GM21737 (cell line): ENCODE measurements at regions not wholly inside any gene's neighbourhood (a gene's known extent, or its start where the extent isn't known, plus 50 kb on each side); places are given as distances from the start of the nearest gene placed in this dataset.
"Not testable (repeated sequence)": the region's sequence is repeated elsewhere in the genome, so short reads cannot be mapped to it uniquely, and the experiment has no call there.

Source experiments
- ATAC-seq: cut with Tn5 transposase; IDR thresholded peaks from one replicate; pipeline ENCODE4 v1.9.1; 2021; ENCODE audit warnings: mild to moderate bottlenecking, moderate library complexity; ENCODE audit not compliant: unreplicated experiment

DNA sequence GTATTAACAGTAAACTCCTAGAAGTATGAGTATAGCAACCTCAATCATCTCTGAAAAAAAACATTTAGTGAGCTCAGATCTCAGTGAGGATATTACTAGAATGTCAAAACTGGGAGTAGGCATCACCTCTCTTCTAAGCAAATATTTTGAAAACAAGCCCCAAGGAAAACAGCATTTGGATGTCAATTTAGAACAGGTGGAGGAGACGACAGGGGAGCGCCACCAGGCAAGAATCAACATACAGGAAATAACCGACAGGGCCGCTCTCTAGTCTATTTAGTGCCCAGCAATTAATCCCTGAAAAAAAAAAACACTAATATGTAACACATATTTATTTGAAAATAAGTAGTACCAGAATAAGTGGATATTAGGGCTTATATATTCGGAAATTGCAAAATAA lies 940.3 kb upstream of the ADGRL3 start:
- no peak for ATAC-seq

DNA sequence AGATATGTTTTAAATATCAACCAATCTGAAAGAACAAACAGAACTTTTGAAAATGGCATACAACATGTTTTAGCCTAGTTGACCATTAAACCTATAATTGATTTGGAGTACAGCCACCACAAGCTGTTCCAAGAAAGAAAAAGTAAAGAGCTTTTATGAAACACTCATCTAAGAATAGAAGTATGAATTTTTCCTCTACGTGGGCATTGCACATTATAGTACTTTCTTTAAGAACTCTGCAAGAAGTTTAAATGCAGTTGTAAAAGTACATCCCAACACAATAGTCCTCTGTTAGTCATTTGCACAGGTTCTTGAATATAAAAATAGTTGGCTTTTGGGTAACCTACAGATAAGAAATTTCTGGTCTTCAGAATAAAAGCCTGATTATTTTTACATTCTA lies 933.6 kb upstream of the ADGRL3 start:
- ATAC-seq: no peak

DNA sequence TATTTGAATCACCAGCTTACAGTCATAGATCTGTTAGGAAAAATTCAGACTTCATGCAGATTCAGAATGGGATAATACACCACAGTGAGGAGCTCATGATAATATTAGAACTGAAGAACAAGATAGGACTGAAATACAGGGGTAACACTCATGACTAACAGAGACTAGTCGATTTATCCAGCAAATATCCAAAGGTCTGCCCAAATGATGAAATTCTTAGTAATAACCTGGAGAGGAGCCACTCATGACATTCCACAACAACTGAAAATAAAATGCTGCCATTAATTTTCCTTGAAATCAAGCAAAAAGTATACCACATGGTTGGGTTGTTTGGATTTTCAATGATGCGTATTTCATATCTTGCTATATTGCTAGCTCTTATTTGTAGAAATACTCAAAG lies 903.7 kb upstream of the ADGRL3 start:
- no peak for ATAC-seq

DNA sequence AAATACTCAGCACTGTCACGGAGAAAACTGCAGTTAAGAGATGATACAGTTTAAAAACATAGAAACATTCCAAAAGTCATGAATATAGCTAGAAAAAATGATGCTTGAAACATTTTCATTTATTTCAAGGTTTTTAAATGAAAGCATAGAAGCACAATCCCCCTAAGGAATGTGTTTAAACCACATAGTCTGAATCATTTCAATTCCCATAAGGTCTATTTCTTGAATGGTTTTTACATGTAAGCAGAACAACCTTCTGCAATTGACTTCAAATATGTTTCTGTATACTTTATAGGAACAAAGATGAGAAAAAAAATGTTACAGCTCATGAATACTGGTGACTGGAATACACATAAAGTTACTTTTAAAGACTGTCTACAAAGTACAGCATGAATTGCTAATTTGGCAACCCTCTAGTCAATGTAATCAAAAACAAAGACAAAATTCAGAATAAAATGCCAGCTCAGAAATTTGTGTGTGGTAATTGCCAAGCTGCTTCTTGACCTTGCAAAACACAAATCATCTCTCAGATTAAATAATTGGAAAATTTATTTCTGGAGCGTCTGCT lies 886.4 kb upstream of the ADGRL3 start:
- ATAC-seq: no peak

DNA sequence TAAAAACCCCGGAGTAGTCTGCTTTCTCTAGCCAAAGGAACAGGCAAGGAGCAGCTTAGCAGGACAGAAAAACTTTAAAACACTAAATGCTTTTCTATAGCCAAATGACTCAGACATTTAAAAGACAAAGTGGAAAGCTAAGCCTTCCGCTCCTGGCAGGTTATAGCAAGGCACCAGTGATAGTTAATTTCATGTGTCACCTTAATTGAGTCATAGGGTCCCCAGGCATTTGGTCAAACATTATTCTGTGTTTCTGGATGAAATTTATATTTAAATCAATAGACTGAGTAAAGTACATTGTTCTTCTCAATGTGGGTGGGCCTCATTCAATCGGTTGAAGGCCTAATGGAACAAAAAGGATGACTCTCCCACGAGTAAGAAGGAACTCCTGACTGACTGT lies 885.7 kb upstream of the ADGRL3 start:
- ATAC-seq: no peak

DNA sequence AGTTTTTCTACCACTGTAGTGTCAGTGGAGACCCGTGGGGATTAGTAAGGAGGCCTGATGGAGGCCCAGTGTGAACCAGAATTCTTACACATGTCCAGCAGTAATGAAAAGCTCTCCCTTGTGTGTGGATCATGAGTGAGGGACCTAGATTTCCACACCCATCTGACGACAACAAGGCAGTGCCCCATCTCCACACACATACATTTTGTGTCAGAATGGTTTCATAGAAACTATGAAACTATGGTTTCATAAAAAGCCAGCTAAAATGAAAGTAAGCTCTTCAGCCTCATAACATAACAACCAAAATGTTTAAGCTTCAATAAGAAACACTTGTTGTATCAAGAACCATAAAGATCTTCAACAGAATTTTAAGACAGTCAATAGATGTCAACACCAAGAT lies 884.5 kb upstream of the ADGRL3 start:
- no peak for ATAC-seq

DNA sequence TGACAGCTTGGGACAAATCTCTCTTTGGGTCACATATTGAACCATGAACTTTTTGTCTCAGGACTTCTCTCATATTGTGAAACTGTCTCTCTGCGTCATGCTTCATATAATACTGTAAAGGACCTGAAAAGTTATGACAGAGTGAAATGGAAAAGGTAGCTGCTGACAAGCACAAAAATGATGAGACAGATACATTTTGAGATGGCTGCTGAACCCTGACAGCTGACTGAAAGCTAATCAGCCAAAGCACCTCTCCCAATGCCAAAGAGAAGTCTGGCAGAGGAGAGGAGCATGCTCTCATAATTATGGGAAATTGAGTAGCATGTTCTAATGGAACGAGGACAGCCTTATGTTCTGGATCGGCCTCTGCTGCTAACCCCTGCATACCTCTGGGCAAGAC lies 873.4 kb upstream of the ADGRL3 start:
- ATAC-seq: no peak

DNA sequence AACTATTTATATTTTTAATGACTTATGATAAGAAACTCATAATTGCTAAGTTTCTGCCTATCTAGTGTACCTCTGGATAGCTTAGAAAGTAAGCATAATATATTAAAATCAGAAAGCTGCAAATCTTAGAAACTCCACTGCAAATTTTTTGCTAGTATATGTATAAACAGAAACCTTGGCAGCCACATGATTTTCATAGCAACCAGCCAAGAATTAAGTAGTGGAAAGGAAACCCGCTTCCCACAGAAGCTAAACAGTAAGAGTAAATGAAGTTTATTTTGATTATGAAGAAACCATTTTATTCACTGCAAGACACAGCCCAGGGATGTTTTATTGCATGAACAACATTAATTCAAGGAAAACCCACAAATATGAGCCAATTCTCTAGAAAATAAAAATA lies 872.5 kb upstream of the ADGRL3 start:
- no peak for ATAC-seq

DNA sequence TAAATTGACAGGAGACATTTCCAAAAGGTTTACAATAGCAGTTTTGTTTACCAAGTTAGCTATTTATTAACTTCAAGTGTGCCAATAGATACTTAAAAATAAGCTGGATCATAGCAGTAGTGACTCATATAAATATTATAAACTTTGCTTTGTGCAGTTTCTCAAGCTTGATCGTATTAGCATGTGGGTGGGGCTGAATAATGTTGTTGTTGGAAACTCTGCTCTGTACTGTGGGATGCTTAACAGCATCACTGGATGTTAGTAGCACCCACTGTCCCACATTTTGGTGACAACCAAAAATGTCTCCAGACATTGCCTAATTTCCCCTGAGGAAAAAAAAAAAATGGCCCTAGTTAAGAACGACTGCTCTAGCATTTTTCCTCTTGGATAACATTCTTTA lies 855.2 kb upstream of the ADGRL3 start:
- no peak for ATAC-seq

DNA sequence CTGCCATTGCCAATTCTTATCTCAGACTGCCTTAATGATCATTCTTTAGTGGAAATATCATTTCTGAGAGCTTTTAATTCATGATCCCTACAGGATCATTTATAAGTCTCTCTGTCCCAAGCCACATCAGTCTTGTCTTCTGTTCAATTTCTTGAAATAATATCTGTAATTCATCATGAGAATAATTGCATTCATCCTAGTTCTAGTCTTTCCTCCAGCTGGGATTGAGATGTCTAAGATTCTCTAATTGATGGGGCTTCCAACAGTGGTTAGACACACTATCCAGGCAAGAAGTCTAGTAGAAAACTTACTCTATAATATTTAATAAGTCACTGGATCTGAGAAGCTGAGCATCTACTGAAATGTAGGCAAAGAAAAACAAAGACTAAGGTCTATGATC lies 854.7 kb upstream of the ADGRL3 start:
- no peak for ATAC-seq

DNA sequence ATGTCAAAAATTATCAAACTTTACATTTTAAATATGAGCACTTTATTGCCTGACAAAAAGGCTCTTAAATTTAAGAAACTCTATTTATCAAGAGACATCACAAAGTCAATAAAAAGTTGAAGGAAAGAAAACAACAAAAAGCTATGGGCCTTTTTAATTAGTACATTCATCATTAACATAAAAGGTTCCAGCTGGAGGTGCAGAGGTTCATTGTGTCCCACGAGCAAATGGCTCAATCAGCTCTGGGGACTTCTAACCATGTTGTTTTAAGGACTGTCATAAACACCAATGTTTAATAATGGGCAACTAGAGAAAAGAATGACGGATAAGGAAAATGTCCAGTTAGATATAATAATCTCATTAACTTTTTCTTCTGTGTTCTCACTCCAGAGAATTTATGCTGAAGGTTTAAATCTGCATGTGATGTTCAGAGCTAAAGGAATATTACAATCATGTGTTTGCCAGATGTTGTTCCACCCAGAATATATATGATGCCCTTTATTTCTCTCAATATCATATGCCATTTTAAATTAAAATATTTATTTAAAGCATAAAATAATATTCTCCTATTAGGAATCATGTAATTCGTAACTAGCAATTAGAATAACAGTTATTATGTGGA lies 840.3 kb upstream of the ADGRL3 start:
- ATAC-seq: no peak

DNA sequence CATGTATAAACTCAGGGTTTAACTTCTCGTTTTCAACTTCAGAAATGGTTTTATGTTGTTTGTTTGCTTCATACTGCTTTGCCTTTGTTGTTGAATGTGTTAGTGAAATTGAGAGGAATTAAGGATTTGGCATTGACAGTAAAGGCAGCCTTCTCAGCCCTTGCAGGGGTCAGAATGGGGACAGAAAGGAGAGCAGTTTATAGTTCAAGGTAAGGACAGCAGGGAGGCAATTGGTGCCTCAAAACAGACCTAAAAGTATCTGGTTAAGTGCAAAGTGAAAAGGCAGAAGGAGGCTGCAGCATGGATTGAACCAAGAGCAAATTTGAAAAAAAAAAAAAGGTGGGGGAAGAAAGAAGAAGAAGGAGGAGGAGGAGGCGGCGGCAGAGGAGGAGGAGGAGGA lies 835.0 kb upstream of the ADGRL3 start:
- no peak for ATAC-seq

DNA sequence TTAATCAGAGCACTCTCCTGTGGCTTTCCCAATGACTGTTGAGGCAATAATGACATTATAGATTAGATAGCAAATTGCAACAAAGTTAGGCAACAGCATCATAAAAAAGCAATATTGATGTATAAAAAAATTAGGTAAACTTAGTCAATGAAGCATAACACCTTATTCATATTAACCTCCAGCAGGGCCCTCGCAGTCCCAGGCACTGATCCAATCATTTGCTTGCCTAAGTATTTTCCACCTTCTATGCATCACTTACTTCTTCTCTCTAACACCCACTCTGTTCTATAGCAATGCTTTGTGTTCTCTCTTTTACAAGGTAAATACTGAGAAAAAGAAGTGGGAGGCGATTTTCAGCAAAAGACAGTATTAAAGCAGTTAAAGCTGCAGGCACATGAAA lies 833.5 kb upstream of the ADGRL3 start:
- ATAC-seq: no peak

DNA sequence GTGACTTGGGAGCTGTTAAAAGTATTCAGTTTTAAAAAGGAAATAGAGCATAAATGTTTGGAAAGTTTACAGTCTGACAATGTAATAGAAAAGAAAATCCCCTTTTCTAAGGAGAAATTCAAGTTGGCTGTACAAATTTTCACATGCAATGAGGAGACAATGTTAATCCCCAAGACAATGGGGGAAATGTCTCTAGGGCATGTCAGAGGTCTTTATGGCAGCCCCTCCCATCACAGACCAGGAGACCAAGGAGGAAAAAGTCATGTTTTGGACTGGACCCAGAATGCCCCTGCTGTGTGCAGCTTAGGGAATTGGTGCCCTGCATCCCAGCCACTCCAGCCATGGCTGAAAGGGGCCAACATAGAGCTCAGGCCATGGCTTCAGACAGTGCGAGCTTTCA lies 831.1 kb upstream of the ADGRL3 start:
- ATAC-seq: no peak

DNA sequence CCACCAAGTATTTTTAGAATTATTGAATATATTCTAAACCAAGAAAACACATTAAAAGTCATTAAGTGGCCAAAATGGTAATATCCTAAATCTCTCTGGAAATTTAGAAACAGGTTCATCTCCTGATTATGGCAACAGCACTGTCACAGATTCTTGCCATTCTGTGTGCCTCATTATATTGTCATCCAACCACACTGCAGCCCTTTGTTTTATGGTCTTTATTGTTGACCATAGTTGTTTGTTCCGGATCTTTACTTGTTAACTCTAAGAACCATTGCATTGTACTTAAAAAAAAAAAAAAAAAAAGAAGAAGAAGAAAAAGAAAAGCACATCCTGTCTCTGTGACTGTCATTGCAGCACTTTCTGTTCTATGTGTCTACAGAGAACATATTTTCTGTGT lies 822.1 kb upstream of the ADGRL3 start:
- ATAC-seq: no peak

DNA sequence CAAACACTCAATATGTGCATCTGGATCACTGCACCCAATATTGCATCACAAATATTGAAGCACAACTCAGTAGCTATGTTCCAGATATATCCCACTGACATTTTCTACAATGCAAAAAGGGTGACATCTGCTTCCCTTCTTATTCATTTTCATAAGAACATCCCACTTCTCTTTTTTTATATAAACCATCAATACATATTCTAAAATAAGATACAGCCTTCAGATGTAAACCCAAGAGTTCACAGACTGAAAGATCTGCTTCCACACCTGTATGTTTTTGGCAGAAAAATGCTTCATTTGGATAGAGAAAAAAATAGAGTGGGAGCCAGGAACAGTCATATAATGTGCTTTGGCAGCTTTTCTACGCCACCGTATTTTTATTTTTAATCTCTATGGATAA lies 815.6 kb upstream of the ADGRL3 start:
- ATAC-seq: no peak

DNA sequence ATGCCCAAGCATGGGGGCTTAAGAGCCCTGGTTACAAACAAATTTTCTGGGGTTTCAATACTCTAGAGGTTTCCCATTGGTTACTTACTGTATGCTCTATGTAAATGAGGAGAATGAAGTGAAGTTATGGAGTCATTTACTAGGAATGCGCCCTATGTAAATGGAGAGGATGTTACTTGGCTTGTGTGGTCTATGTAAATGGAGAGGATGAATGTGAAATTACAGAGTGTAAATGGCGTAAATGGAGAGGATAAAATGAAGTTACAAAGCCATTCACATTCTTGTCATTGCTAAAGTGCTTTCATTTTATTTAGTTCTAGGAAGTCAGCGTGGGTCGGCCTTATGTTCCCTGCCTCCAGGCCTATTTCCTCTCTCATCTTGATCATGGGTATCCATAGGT lies 810.5 kb upstream of the ADGRL3 start:
- ATAC-seq: no peak

DNA sequence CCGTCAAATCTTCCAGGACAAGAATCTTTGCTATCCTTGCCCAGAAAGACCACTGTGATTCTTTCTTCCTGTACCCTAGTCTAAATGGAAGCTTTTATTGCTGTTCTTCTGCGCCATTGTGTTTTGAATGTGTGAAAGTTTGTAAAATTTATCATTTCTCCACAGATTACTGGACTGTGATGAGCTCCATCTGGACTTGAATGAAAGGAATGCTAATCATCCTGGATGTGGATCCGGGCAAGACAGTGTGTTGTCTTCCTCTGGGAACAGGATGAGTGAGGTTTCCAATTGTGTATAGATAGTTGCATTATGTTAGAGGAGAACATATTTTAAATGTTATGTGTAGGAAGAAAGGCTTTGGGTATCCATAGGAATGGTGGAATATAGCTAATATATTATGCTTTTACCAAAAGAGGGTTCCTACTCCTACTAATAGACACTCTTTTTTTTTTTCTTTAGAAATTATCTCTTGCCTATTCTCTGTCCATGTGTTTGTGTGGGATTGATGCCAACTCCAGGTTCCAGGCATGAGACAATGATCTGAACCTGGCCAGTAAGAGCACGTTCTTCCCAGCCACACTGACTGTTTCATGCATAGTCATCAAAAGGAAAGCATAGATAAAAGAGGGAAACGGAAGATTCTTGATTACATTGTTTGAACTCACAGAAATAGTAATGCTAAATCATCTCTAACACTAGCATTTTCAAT lies 803.6 kb upstream of the ADGRL3 start:
- no peak for ATAC-seq

DNA sequence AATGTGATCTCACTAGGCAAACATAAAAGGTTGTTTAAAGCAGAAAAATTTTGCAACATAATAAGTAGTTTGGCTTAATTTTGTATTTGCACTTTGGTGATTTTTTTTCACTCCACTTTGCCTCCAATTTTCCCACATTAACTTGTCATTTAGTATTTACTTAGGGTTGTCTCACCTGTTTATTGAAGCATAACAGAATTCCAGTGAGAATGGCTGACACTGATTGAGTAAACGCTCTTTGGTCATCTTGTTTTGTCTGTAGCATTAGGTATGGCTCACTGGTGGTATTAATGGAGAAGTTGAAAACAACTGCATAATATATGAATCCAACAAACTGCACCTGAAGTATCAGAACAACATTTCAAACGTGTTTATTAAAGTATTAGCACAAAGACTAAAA lies 799.5 kb upstream of the ADGRL3 start:
- ATAC-seq: no peak

DNA sequence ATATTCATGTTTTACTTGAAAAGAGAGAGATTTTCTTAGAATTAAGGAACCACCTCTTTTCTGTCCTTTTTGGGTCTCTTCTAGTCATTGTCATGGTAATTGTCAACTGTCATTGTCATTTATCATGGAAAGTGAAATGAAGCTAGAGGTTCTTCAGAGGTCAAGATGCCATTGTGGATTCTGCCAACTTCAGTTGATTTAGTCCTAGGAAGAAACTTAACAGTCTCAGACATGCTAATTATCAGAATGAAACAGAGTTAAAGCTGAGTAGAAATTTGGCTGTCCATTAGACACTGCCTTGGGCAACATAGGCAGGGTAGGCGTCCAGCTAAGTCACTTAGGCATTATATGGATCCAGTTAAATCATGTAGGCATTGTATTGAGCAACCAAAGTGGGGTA lies 796.1 kb upstream of the ADGRL3 start:
- no peak for ATAC-seq

DNA sequence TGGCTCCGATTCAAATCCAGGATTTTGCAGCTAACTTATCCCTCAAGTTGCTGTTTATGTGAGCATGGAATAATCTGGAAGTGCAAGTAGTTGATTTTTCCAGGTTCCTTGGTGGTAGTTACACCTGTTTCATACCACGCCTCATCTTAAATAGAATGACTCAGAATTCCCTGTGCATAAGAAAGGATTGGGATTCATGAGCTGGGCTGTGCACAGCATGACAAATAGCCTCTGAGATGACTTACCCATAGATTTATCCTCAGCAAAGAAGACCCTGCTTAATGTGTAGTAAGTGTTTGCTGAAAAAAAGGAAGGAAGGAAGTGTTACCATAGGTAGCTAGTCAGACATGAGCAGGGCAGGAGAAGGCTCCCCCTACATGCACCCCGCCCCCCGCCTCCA lies 777.7 kb upstream of the ADGRL3 start:
- no peak for ATAC-seq

DNA sequence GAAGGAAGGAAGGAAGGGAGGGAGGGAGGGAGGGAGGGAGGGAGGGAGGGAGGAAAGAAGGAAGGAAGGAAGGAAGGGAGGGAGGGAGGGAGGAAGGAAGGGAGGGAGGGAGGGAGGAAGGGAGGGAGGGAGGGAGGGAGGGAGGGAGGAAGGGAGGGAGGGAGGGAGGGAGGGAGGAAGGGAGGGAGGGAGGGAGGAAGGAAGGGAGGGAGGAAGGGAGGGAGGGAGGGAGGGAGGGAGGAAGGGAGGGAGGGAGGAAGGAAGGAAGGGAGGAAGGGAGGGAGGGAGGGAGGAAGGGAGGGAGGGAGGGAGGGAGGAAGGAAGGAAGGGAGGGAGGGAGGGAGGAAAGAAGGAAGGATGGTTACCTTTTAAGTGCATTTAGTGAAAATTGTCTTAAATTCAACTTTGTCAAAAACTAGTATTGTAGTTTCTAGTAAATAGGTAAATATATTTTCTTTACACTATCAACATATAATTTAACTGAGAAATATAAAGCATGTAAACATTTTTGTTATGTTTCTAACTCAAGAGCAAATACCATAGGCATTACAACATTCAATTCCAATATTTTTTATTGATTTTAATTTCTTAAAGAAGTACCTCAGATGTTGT lies 776.4 kb upstream of the ADGRL3 start:
- ATAC-seq: not testable (repeated sequence)
